Psoas muscle (tissue), 7 donors: ENCODE measurements at regions not wholly inside any gene's neighbourhood (a gene's known extent, or its start where the extent isn't known, plus 50 kb on each side); places are given as distances from the start of the nearest gene placed in this dataset.

Experiments used
- ATAC-seq, 4 donors: fragments of 200-7000 bp; cut with Tn5 transposase; one replicate each; pipeline ENCODE4 v1.9.1; 2020; ENCODE audit warnings: moderate library complexity in 3 of 4, mild to moderate bottlenecking in 2 of 4
- DNase-seq, 2 donors: peaks; one replicate each; pipeline ENCODE4 v3.0.0-alpha.2; 2020
- H3K27ac ChIP-seq: fragments of 200-600 bp; one replicate; pipeline ENCODE4 v1.8.0; 2022
- H3K27me3 ChIP-seq, 3 donors: fragments of 200-600 bp in 1 of 3; one replicate each; pipeline versions ENCODE4 v1.6.1 to v1.8.0; 2013 to 2022; ENCODE audit warnings: low read length in 2 of 3, mild to moderate bottlenecking in 2 of 3, moderate library complexity in 1 of 3; ENCODE audit not compliant: insufficient read depth in 3 of 3
- H3K36me3 ChIP-seq, 2 donors: fragments of 200-600 bp in 1 of 2; one replicate each; pipeline versions ENCODE4 v1.6.1 to v1.8.0; 2013 to 2022; ENCODE audit warnings: low read depth in 1 of 2, mild to moderate bottlenecking in 1 of 2, moderate library complexity in 1 of 2; ENCODE audit not compliant: insufficient read depth in 1 of 2
- H3K4me1 ChIP-seq: fragments of 200-600 bp; one replicate; pipeline ENCODE4 v1.8.0; 2022
- H3K4me3 ChIP-seq: fragments of 200-600 bp; one replicate; pipeline ENCODE4 v1.8.0; 2022; ENCODE audit warnings: mild to moderate bottlenecking
- H3K9me3 ChIP-seq: fragments of 200-600 bp; one replicate; pipeline ENCODE4 v1.8.0; 2022
- CTCF ChIP-seq: fragments of 200-600 bp; IDR thresholded peaks from one replicate; pipeline ENCODE4 v1.8.0; 2022; ENCODE audit warnings: antibody characterized with exemption
- WGBS, 3 donors: extraction: QIAGEN DNeasy Blood & Tissue Kit; methylation state at CpG; one replicate each; pipeline versions ENCODE4 v1.1.6 to v1.1.7; 2013; 5-methylcytosine and 5-hydroxymethylcytosine counted together
- intact Hi-C, 2 donors: fragments of 100-400 bp; cut with DNase I; formaldehyde crosslinking; loops; one replicate each; pipeline versions ENCODE4 v1.11.0 to v1.14.2; 2022
- donor health status: healthy with polysubstance abuse.
- donor health status: DM: no; HTN: no; CAD: no; lungs with moderate emphysema.
- donor health status: Bipolar disorder and iron deficiency.
- donor health status: healthy.
- donor health status: DM: yes; HTN: yes; CAD: no.
- donor health status: DM: no; HTN: no; CAD: no.
- donor health status: DM: yes; HTN: yes; CAD: no.

- Histone ChIP-seq H3K4me3 (no peak overlapping the region), H3K36me3 (no peaks in the 10 kb centered on the region), H3K4me1 (no peaks in the 10 kb centered on the region), H3K9me3 (no peaks in the 10 kb centered on the region), H3K27me3 (no peaks in the 10 kb centered on the region), H3K27ac (no peak overlapping the region)
- ATAC-seq (no peak), DNase-seq (no peak)
- intact Hi-C loops, result no loop called here
- TF ChIP-seq CTCF, result no peak
Measured at GRCh38 chr2:199144546-199144945, 313.2 kb downstream of the SATB2 start.

- Histone ChIP-seq H3K36me3 (no peaks in the 10 kb centered on the region), H3K27ac (no peak overlapping the region), H3K4me1 (no peaks in the 10 kb centered on the region), H3K4me3 (no peak overlapping the region), H3K27me3 (no peaks in the 10 kb centered on the region), H3K9me3 (no peaks in the 10 kb centered on the region)
- TF ChIP-seq CTCF, result no peak
- 49 to 98% (median 91%) methylated on average over 1 of the region's 1 CpG for WGBS, 3 donors
- ATAC-seq (no peak), DNase-seq (no peak)
- intact Hi-C loops, result no loop called here
Measured at GRCh38 chr2:199144036-199144435, 313.7 kb downstream of the SATB2 start.

GRCh38 chr2:199136681-199137080 lies 321.1 kb downstream of the SATB2 start:
- no peak for ATAC-seq
- Histone ChIP-seq H3K9me3 (no peaks in the 10 kb centered on the region), H3K4me3 (no peak overlapping the region), H3K27me3 (no peaks in the 10 kb centered on the region), H3K4me1 (no peaks in the 10 kb centered on the region), H3K36me3 (no peaks in the 10 kb centered on the region), H3K27ac (no peak overlapping the region)
- intact Hi-C loops, result no loop called here
- no peak for TF ChIP-seq CTCF
- DNase-seq, result no peak

- TF ChIP-seq CTCF, result no peak
- intact Hi-C loops, result no loop called here
- WGBS, 3 donors, result 88 to 92% (median 90%) methylated on average over 4 of the region's 4 CpGs
- ATAC-seq (no peak), DNase-seq (no peak)
- Histone ChIP-seq H3K4me1 (no peaks in the 10 kb centered on the region), H3K27me3 (no peaks in the 10 kb centered on the region), H3K4me3 (no peak overlapping the region), H3K36me3 (no peaks in the 10 kb centered on the region), H3K27ac (no peak overlapping the region), H3K9me3 (no peaks in the 10 kb centered on the region)
Measured at GRCh38 chr2:199136242-199136641, 321.5 kb downstream of the SATB2 start.

GRCh38 chr2:199131876-199132275 lies 325.9 kb downstream of the SATB2 start:
- Histone ChIP-seq H3K36me3 (no peaks in the 10 kb centered on the region), H3K9me3 (no peaks in the 10 kb centered on the region), H3K4me1 (no peaks in the 10 kb centered on the region), H3K27ac (no peak overlapping the region), H3K4me3 (no peak overlapping the region), H3K27me3 (no peaks in the 10 kb centered on the region)
- intact Hi-C loops, result no loop called here
- DNase-seq, result no peak
- 47 to 51% (median 51%) methylated on average over 3 of the region's 3 CpGs for WGBS, 3 donors
- ATAC-seq, result no peak
- TF ChIP-seq CTCF, result no peak
